ENCODE measurements at regions not wholly inside any gene's neighbourhood (a gene's known extent, or its start where the extent isn't known, plus 50 kb on each side); places are given as distances from the start of the nearest gene placed in this dataset.

DNA sequence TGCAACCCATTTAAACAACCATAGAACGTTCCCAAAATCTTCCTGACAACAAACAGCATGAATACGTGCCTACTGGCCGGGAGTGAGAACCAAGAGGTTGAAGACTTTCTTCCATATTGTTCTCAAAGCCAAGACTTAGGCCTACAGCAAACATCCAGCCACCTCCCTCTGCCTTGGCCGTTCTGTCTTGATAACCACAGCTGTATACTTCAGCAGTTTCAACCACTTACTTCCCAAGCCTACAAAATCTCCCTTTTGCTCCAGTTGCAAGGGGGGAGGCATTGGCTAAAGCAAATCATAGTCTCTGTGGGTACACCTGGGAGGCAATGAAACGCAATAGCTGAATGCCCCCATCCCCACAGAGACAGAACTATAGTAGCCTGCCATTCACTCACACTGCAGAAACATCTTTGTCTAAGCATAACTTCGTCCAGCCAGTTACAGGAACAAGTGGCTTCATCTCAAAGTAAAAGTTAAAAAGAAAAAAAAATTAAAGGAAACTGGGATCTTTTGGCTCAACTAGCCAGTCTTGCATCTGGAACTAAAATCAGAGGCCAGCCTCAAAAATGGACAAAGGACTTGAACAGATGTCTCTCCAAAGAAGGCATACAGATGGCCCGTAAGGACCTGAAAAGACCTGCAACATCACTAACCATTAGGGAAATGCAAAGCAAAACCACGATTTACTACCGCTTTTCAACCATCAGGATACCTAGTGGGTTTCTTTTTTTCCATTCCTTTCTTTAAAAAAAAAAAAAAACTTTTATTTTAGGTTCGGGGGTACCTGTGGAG is 186.0 kb downstream of the PSMG1 start:
- Histone ChIP-seq H3K4me3 (ENCODE audit: low read depth in 1 of 2, low read length in 2 of 2) (no peak overlapping the region), H3K9me3 (ENCODE audit: insufficient read depth, low read length, severe bottlenecking) (no peaks in the 10 kb centered on the region), H4K20me1 (ENCODE audit: insufficient read depth, low read length) (no peaks in the 10 kb centered on the region), H3K4me1 (ENCODE audit: insufficient read depth, low read length) (peaks cover 48% of the 10 kb centered on the region), H3K9ac (ENCODE audit: low read depth, low read length) (no peak overlapping the region), H3K79me2 (ENCODE audit: insufficient read depth, low read length) (no peaks in the 10 kb centered on the region), H3K27ac (ENCODE audit: low read length) (peak overlapping the region; percentile 17), H3K36me3 (ENCODE audit: insufficient read depth, low read length) (no peaks in the 10 kb centered on the region), H3K4me2 (ENCODE audit: insufficient read depth, low read length) (no peak overlapping the region), H3K27me3 (ENCODE audit: insufficient read depth, low read length, poor library complexity) (no peaks in the 10 kb centered on the region), H2AFZ (ENCODE audit: low read depth, low read length) (no peak overlapping the region)
- ATAC-seq (ENCODE audit: insufficient read depth, low read depth) (peak; percentile 60), DNase-seq (peak; percentile 48)
- TF ChIP-seq EZH2 (IDR thresholded peaks at IDR 0.05; ENCODE audit: borderline replicate concordance, low read depth, low read length, severe bottlenecking): no peak
- no peak for TF ChIP-seq CTCF (IDR thresholded peaks at IDR 0.05; ENCODE audit: borderline replicate concordance, extremely low read depth, low read length, poor library complexity, severe bottlenecking)

DNA sequence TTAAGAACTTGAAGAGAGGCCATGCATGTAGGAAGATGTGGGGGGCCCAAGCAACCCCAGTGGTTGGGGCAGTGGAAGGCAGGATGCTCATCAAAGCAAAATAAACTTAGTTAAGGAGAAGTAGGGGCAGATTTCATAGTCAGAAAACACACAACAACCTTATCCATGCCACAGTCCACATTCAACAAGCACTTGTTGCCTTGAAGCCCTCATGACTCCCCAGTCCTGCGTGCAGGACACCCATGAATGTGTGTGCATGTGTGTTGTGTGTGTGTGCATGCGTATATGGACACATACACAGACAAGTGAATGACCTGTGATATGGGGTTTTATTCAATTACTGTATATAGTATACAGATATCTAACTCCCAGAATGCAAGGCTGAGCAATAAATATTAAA is 186.9 kb downstream of the PSMG1 start:
- Histone ChIP-seq H3K27ac (ENCODE audit: low read length) (no peak overlapping the region), H2AFZ (ENCODE audit: low read depth, low read length) (no peak overlapping the region), H3K36me3 (ENCODE audit: insufficient read depth, low read length) (no peaks in the 10 kb centered on the region), H4K20me1 (ENCODE audit: insufficient read depth, low read length) (no peaks in the 10 kb centered on the region), H3K9ac (ENCODE audit: low read depth, low read length) (no peak overlapping the region), H3K4me3 (ENCODE audit: low read depth in 1 of 2, low read length in 2 of 2) (no peak overlapping the region), H3K27me3 (ENCODE audit: insufficient read depth, low read length, poor library complexity) (no peaks in the 10 kb centered on the region), H3K9me3 (ENCODE audit: insufficient read depth, low read length, severe bottlenecking) (no peaks in the 10 kb centered on the region), H3K4me2 (ENCODE audit: insufficient read depth, low read length) (no peak overlapping the region), H3K4me1 (ENCODE audit: insufficient read depth, low read length) (peaks cover 49% of the 10 kb centered on the region), H3K79me2 (ENCODE audit: insufficient read depth, low read length) (no peaks in the 10 kb centered on the region)
- no peak for TF ChIP-seq EZH2 (IDR thresholded peaks at IDR 0.05; ENCODE audit: borderline replicate concordance, low read depth, low read length, severe bottlenecking)
- no peak for TF ChIP-seq CTCF (IDR thresholded peaks at IDR 0.05; ENCODE audit: borderline replicate concordance, extremely low read depth, low read length, poor library complexity, severe bottlenecking)
- DNase-seq (no peak), ATAC-seq (ENCODE audit: insufficient read depth, low read depth) (no peak)

DNA sequence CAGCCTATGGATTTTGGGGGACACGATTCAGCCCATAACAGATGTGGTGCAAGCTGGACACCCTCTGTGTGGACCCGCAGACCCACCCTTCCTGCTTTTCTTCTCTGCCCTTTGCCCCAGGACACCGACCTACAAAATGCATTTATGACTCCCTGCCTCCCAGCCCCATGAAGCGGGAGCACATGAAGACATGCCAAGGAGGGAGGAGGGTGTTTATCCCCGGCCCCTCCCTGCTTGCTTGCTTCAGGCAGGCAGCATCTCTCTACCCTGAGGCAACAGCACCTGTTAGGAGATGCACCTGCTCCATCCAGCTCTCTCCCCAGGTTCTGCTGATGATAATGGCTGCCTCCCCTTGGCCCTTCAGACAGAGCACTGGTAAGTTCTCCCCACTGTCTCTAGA is 187.5 kb downstream of the PSMG1 start:
- Histone ChIP-seq H3K9ac (ENCODE audit: low read depth, low read length) (no peak overlapping the region), H3K4me2 (ENCODE audit: insufficient read depth, low read length) (no peak overlapping the region), H3K79me2 (ENCODE audit: insufficient read depth, low read length) (no peaks in the 10 kb centered on the region), H4K20me1 (ENCODE audit: insufficient read depth, low read length) (no peaks in the 10 kb centered on the region), H3K27ac (ENCODE audit: low read length) (0 out of 2 replicates have a peak overlapping the region, but pooled peaks have one; percentile 29), H3K4me1 (ENCODE audit: insufficient read depth, low read length) (peaks cover 49% of the 10 kb centered on the region), H3K27me3 (ENCODE audit: insufficient read depth, low read length, poor library complexity) (no peaks in the 10 kb centered on the region), H3K4me3 (ENCODE audit: low read depth in 1 of 2, low read length in 2 of 2) (no peak overlapping the region), H3K9me3 (ENCODE audit: insufficient read depth, low read length, severe bottlenecking) (no peaks in the 10 kb centered on the region), H2AFZ (ENCODE audit: low read depth, low read length) (no peak overlapping the region), H3K36me3 (ENCODE audit: insufficient read depth, low read length) (no peaks in the 10 kb centered on the region)
- DNase-seq (no peak), ATAC-seq (ENCODE audit: insufficient read depth, low read depth) (no peak)
- TF ChIP-seq CTCF (IDR thresholded peaks at IDR 0.05; ENCODE audit: borderline replicate concordance, extremely low read depth, low read length, poor library complexity, severe bottlenecking) (no peak), EZH2 (IDR thresholded peaks at IDR 0.05; ENCODE audit: borderline replicate concordance, low read depth, low read length, severe bottlenecking) (no peak)
